ENCODE measurements at regions not wholly inside any gene's neighbourhood (a gene's known extent, or its start where the extent isn't known, plus 50 kb on each side); places are given as distances from the start of the nearest gene placed in this dataset.

DNA sequence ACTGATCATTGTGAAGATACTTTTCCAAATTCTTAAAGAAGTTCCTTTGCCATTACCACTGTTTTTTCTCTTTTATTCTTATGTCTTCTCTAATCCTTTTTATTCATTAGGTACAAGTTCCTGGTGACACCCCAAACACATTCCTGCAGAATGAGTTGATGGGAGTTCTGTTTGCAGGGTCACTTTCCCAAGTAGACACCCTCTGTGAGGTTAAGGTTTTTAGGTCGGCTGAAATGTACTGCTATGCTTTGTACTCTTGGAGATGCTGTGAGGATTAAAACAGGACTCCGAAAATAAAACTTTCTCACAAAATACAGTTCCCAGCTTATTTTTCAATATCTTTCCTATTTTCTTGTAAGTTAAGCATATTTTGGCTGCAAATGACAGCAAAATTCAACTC, 143.3 kb upstream of the TLE4 start:
- Histone ChIP-seq H2BK120ac (replicated peaks; ENCODE audit: low read depth, low read length) (no peak overlapping the region), H3K4me1 (replicated peaks in 1 of 4; ENCODE audit: control insufficient read depth in 3 of 4, insufficient read depth in 4 of 4, low read length in 3 of 4) (no peaks in the 10 kb centered on the region), H2BK20ac (ENCODE audit: low read length) (no peak overlapping the region), H3K79me1 (ENCODE audit: low read depth, low read length) (no peaks in the 10 kb centered on the region), H3K18ac (ENCODE audit: extremely low read depth, low read length) (no peak overlapping the region), H4K8ac (ENCODE audit: extremely low read depth, insufficient read depth, low read length) (no peak overlapping the region), H3K23me2 (ENCODE audit: low read depth, low read length) (no peaks in the 10 kb centered on the region), H3K4ac (replicated peaks; ENCODE audit: insufficient read length, low read depth, low read length) (no peak overlapping the region), H4K20me1 (replicated peaks in 1 of 2; ENCODE audit: control insufficient read depth in 1 of 2, insufficient read depth in 2 of 2, low read length in 2 of 2) (no peaks in the 10 kb centered on the region), H3K14ac (ENCODE audit: insufficient read length) (no peak overlapping the region), H2AFZ (ENCODE audit: low read length) (no peak overlapping the region), H2AK5ac (ENCODE audit: low read depth, low read length) (no peak overlapping the region), H3K56ac (replicated peaks; ENCODE audit: insufficient read length, low read depth, low read length) (no peak overlapping the region), H3K4me2 (ENCODE audit: insufficient read depth in 1 of 2, low read depth in 2 of 2, low read length in 2 of 2) (no peak overlapping the region), H2BK5ac (ENCODE audit: low read depth, low read length) (no peak overlapping the region), H3K9me3 (ENCODE audit: insufficient read depth in 2 of 2, low read depth in 1 of 2, low read length in 1 of 2) (no peaks in the 10 kb centered on the region), H2BK12ac (ENCODE audit: low read depth, low read length) (no peak overlapping the region), H3K27me3 (replicated peaks in 1 of 4; ENCODE audit: control insufficient read depth in 3 of 4, extremely low read depth in 1 of 4, insufficient read depth in 3 of 4, low read length in 3 of 4) (no peaks in the 10 kb centered on the region), H2BK15ac (ENCODE audit: low read length) (no peak overlapping the region), H3K79me2 (ENCODE audit: control insufficient read depth in 1 of 2, insufficient read depth in 2 of 2, low read length in 2 of 2) (no peaks in the 10 kb centered on the region), H4K5ac (ENCODE audit: insufficient read length, low read depth, low read length) (no peak overlapping the region), H4K91ac (replicated peaks; ENCODE audit: insufficient read length, low read length) (no peak overlapping the region), H3K4me3 (ENCODE audit: extremely low read depth in 1 of 4, insufficient read depth in 2 of 4, low read depth in 3 of 4, low read length in 4 of 4) (no peak overlapping the region), H3K23ac (ENCODE audit: insufficient read length) (no peak overlapping the region), H3K36me3 (ENCODE audit: control insufficient read depth in 2 of 4, insufficient read depth in 4 of 4, low read length in 3 of 4) (no peaks in the 10 kb centered on the region), H3K27ac (ENCODE audit: low read depth, low read length) (no peak overlapping the region), H3K9ac (replicated peaks in 1 of 4; ENCODE audit: extremely low read depth in 1 of 4, low read depth in 3 of 4, low read length in 3 of 4) (no peak overlapping the region)
- TF ChIP-seq HDAC6 (IDR thresholded peaks at IDR 0.05; ENCODE audit: low read depth, low read length) (no peak), YY1 (IDR thresholded peaks at IDR 0.05; ENCODE audit: low read depth, low read length) (no peak), BRCA1 (IDR thresholded peaks at IDR 0.05; ENCODE audit: low read depth, low read length) (no peak), SP2 (IDR thresholded peaks at IDR 0.05; ENCODE audit: low read length) (no peak), SRF (IDR thresholded peaks at IDR 0.05; ENCODE audit: low read depth, low read length) (no peak), RXRA (IDR thresholded peaks at IDR 0.05; ENCODE audit: insufficient read depth, low read depth, low read length) (no peak), PHF8 (conservative IDR thresholded peaks at IDR 0.05; ENCODE audit: low read depth, low read length) (no peak), EP300 (IDR thresholded peaks at IDR 0.05; ENCODE audit: borderline replicate concordance in 1 of 2, low read depth in 2 of 2, low read length in 2 of 2) (no peak), SP1 (IDR thresholded peaks at IDR 0.05; ENCODE audit: low read depth, low read length) (no peak), MAFK (IDR thresholded peaks at IDR 0.05; ENCODE audit: low read depth, low read length) (no peak), TBP (IDR thresholded peaks at IDR 0.05; ENCODE audit: low read depth, low read length) (no peak)
- TF ChIP-seq, protein P1, sequence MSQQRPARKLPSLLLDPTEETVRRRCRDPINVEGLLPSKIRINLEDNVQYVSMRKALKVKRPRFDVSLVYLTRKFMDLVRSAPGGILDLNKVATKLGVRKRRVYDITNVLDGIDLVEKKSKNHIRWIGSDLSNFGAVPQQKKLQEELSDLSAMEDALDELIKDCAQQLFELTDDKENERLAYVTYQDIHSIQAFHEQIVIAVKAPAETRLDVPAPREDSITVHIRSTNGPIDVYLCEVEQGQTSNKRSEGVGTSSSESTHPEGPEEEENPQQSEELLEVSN (IDR thresholded peaks at IDR 0.05): no peak
- DNase-seq (ENCODE audit: low read depth in 1 of 2, low spot score in 2 of 2): no peak
- ChIA-PET CTCF (ENCODE audit: partially characterized antibody) (no interaction called here), POLR2A (ENCODE audit: partially characterized antibody) (no interaction called here)
- no peak for FAIRE-seq
- 91% methylated on average over 2 of the region's 2 CpGs; no CpG with 5 or more reads in 1 of the 2 experiments for WGBS, 2 experiments (ENCODE audit: extremely low coverage in 1 of 2, insufficient coverage in 1 of 2, insufficient read length in 1 of 2, insufficient replicate concordance in 2 of 2, low coverage in 1 of 2, low lambda C conversion rate in 2 of 2, missing lambda C conversion rate in 1 of 2)
